H1 (cell line): ENCODE measurements at regions not wholly inside any gene's neighbourhood (a gene's known extent, or its start where the extent isn't known, plus 50 kb on each side); places are given as distances from the start of the nearest gene placed in this dataset.

ENCODE experiments used
- CTCF ChIA-PET: fragments of 300-600 bp; sonication (Branson Sonifier 250); formaldehyde crosslinking; loops from one replicate; lab custom pipeline; 2021; ENCODE audit not compliant: partially characterized antibody; lab: Charles Lee
- POLR2A ChIA-PET: fragments of 300-600 bp; sonication (Branson Sonifier 250); formaldehyde crosslinking; loops from one replicate; lab custom pipeline; 2021; ENCODE audit warnings: inconsistent platforms; ENCODE audit not compliant: partially characterized antibody; lab: Charles Lee
- DNase-seq, 2 experiments: peaks; one replicate each; pipeline versions ENCODE4 v3.0.0 to v3.0.0-alpha.2; 2010 to 2022; ENCODE audit warnings: low spot score in 2 of 2, low read depth in 1 of 2, mixed read lengths in 1 of 2
- FAIRE-seq: peaks from 2 replicates; lab custom pipeline; 2011; peaks lifted over from hg19 to GRCh38; lab: Jason Lieb, UNC
- H2AFZ ChIP-seq: 2 replicates; pipeline ENCODE4 v1.8.1; 2012; ENCODE audit warnings: low read length, inconsistent platforms
- H2AK5ac ChIP-seq: 2 replicates; pipeline ENCODE4 v1.6.1; 2013; ENCODE audit warnings: low read depth, low read length
- H2BK120ac ChIP-seq: replicated peaks from 2 replicates; pipeline ENCODE3; 2013; ENCODE audit warnings: low read depth, low read length, inconsistent platforms
- H2BK12ac ChIP-seq: 2 replicates; pipeline ENCODE4 v1.6.1; 2013; ENCODE audit warnings: low read depth, low read length
- H2BK15ac ChIP-seq: 2 replicates; pipeline ENCODE4 v1.6.1; 2013; ENCODE audit warnings: low read length
- H2BK20ac ChIP-seq: 2 replicates; pipeline ENCODE4 v1.6.1; 2013; ENCODE audit warnings: low read length
- H2BK5ac ChIP-seq: 2 replicates; pipeline ENCODE4 v1.6.1; 2013; ENCODE audit warnings: low read depth, low read length
- H3K14ac ChIP-seq: 2 replicates; pipeline ENCODE4 v1.6.1; 2013; ENCODE audit warnings: inconsistent platforms; ENCODE audit not compliant: insufficient read length
- H3K18ac ChIP-seq: 2 replicates; pipeline ENCODE4 v1.6.1; 2013; ENCODE audit warnings: low read length; ENCODE audit errors: extremely low read depth
- H3K23ac ChIP-seq: 2 replicates; pipeline ENCODE4 v1.6.1; 2013; ENCODE audit warnings: inconsistent platforms; ENCODE audit not compliant: insufficient read length
- H3K23me2 ChIP-seq: 2 replicates; pipeline ENCODE4 v1.6.1; 2013; ENCODE audit warnings: low read depth, low read length
- H3K27ac ChIP-seq: 2 replicates; pipeline ENCODE4 v1.6.1; 2011; ENCODE audit warnings: low read depth, low read length, inconsistent platforms
- H3K27me3 ChIP-seq, 4 experiments: replicated peaks in 1 of 4; 1 replicate in 1 of 4; 2 replicates in 3 of 4; pipeline versions ENCODE4 v1.6.1 to v1.8.1; 2011 to 2013; ENCODE audit warnings: low read length in 3 of 4, mild to moderate bottlenecking in 3 of 4, inconsistent platforms in 2 of 4, mixed read lengths in 2 of 4, moderate library complexity in 1 of 4; ENCODE audit not compliant: control insufficient read depth in 3 of 4, insufficient read depth in 3 of 4; ENCODE audit errors: extremely low read depth in 1 of 4
- H3K36me3 ChIP-seq, 4 experiments: 2 replicates each; pipeline versions ENCODE4 v1.6.1 to v1.8.1; 2011 to 2013; ENCODE audit warnings: mild to moderate bottlenecking in 4 of 4, low read length in 3 of 4, moderate library complexity in 2 of 4, control low read depth in 1 of 4, inconsistent platforms in 1 of 4; ENCODE audit not compliant: insufficient read depth in 4 of 4, control insufficient read depth in 2 of 4
- H3K4ac ChIP-seq: replicated peaks from 2 replicates; pipeline ENCODE3; 2013; ENCODE audit warnings: low read length, low read depth, mixed read lengths, inconsistent platforms; ENCODE audit not compliant: insufficient read length
- H3K4me1 ChIP-seq, 4 experiments: replicated peaks in 1 of 4; 1 replicate in 1 of 4; 2 replicates in 3 of 4; pipeline versions ENCODE4 v1.6.1 to v1.8.1; 2011 to 2013; ENCODE audit warnings: low read length in 3 of 4, inconsistent platforms in 2 of 4, mixed read lengths in 1 of 4; ENCODE audit not compliant: insufficient read depth in 4 of 4, control insufficient read depth in 3 of 4
- H3K4me2 ChIP-seq, 2 experiments: 2 replicates each; pipeline versions ENCODE4 v1.6.1 to v1.8.1; 2011 to 2013; ENCODE audit warnings: low read depth in 2 of 2, low read length in 2 of 2, control low read depth in 1 of 2, inconsistent platforms in 1 of 2, mild to moderate bottlenecking in 1 of 2; ENCODE audit not compliant: insufficient read depth in 1 of 2
- H3K4me3 ChIP-seq, 4 experiments: fragments of 200-600, 300-600 bp in 1 of 4; sonication (generic), shearing (Covaris generic), sonication (Bioruptor Twin) in 1 of 4; 2 replicates each; pipeline versions ENCODE4 v1.5.1 to v1.8.1; 2011 to 2016; ENCODE audit warnings: low read length in 4 of 4, low read depth in 3 of 4, control low read depth in 2 of 4, inconsistent platforms in 2 of 4, mild to moderate bottlenecking in 2 of 4, mixed read lengths in 1 of 4, moderate library complexity in 1 of 4; ENCODE audit not compliant: insufficient read depth in 2 of 4; ENCODE audit errors: extremely low read depth in 1 of 4
- H3K56ac ChIP-seq: replicated peaks from 2 replicates; pipeline ENCODE3; 2013; ENCODE audit warnings: low read depth, mild to moderate bottlenecking, mixed read lengths, low read length, inconsistent platforms; ENCODE audit not compliant: insufficient read length
- H3K79me1 ChIP-seq: 2 replicates; pipeline ENCODE4 v1.6.1; 2013; ENCODE audit warnings: low read depth, low read length, control low read depth
- H3K79me2 ChIP-seq, 2 experiments: 2 replicates each; pipeline versions ENCODE4 v1.6.1 to v1.8.1; 2012 to 2013; ENCODE audit warnings: low read length in 2 of 2, mild to moderate bottlenecking in 2 of 2, inconsistent platforms in 1 of 2; ENCODE audit not compliant: insufficient read depth in 2 of 2, control insufficient read depth in 1 of 2
- H3K9ac ChIP-seq, 4 experiments: replicated peaks in 1 of 4; 1 replicate in 1 of 4; 2 replicates in 3 of 4; pipeline versions ENCODE4 v1.6.1 to v1.8.1; 2011 to 2013; ENCODE audit warnings: low read depth in 3 of 4, low read length in 3 of 4, control low read depth in 2 of 4, mild to moderate bottlenecking in 2 of 4, moderate library complexity in 2 of 4, inconsistent platforms in 1 of 4; ENCODE audit errors: extremely low read depth in 1 of 4
- H3K9me3 ChIP-seq, 2 experiments: 2 replicates each; pipeline versions ENCODE4 v1.6.1 to v1.8.1; 2012 to 2013; ENCODE audit warnings: mild to moderate bottlenecking in 2 of 2, moderate library complexity in 2 of 2, control low read depth in 1 of 2, inconsistent platforms in 1 of 2, low read depth in 1 of 2, low read length in 1 of 2, mixed read lengths in 1 of 2; ENCODE audit not compliant: insufficient read depth in 2 of 2
- H4K20me1 ChIP-seq, 2 experiments: replicated peaks in 1 of 2; 2 replicates each; pipeline versions ENCODE3 to v1.8.1; 2011 to 2013; ENCODE audit warnings: inconsistent platforms in 2 of 2, low read length in 2 of 2, mild to moderate bottlenecking in 1 of 2; ENCODE audit not compliant: insufficient read depth in 2 of 2, control insufficient read depth in 1 of 2
- H4K5ac ChIP-seq: 2 replicates; pipeline ENCODE4 v1.6.1; 2013; ENCODE audit warnings: low read length, low read depth, mixed read lengths, inconsistent platforms; ENCODE audit not compliant: insufficient read length
- H4K8ac ChIP-seq: 2 replicates; pipeline ENCODE4 v1.8.0; 2013; ENCODE audit warnings: mild to moderate bottlenecking, moderate library complexity, low read length, inconsistent platforms; ENCODE audit not compliant: insufficient read depth; ENCODE audit errors: extremely low read depth
- H4K91ac ChIP-seq: replicated peaks from 2 replicates; pipeline ENCODE3; 2013; ENCODE audit warnings: low read length, mixed read lengths, inconsistent platforms; ENCODE audit not compliant: insufficient read length
- CEBPB ChIP-seq: IDR thresholded peaks from 2 replicates; pipeline ENCODE4 v1.6.1; 2012; ENCODE audit warnings: low read depth, low read length
- CTCF ChIP-seq, 3 experiments: IDR thresholded peaks; 1 replicate in 2 of 3; 2 replicates in 1 of 3; pipeline versions ENCODE4 v1.5.1 to v1.6.1; 2011; ENCODE audit warnings: low read length in 3 of 3, mild to moderate bottlenecking in 3 of 3, inconsistent platforms in 2 of 3, low read depth in 1 of 3, moderate library complexity in 1 of 3; ENCODE audit not compliant: insufficient read depth in 1 of 3; ENCODE audit errors: control extremely low read depth in 1 of 3
- GTF2F1 ChIP-seq: IDR thresholded peaks from 2 replicates; pipeline ENCODE4 v1.6.1; 2012; ENCODE audit warnings: low read depth, low read length, improper control_type of control experiment, borderline replicate concordance
- SUZ12 ChIP-seq: fragments of 200-600 bp; sonication (generic); IDR thresholded peaks from 2 replicates; pipeline ENCODE4 v1.6.1; 2012; ENCODE audit warnings: mild to moderate bottlenecking, inconsistent platforms, low read length, moderate library complexity, mixed read lengths
- TAF7 ChIP-seq: optimal IDR thresholded peaks from 2 replicates; pipeline ENCODE3; 2011; ENCODE audit warnings: low read depth, mild to moderate bottlenecking, inconsistent platforms, low read length, moderate library complexity, borderline replicate concordance
- WGBS, 2 experiments: shearing (Covaris generic) in 1 of 2; methylation state at CpG; one replicate each; pipeline versions ENCODE4 v1.1.6 to v1.1.7; 2013 to 2015; ENCODE audit warnings: low lambda C conversion rate in 2 of 2, mixed read lengths in 2 of 2, inconsistent platforms in 1 of 2, low coverage in 1 of 2, missing lambda C conversion rate in 1 of 2; ENCODE audit not compliant: insufficient replicate concordance in 2 of 2, insufficient coverage in 1 of 2, insufficient read length in 1 of 2; ENCODE audit errors: extremely low coverage in 1 of 2, missing lambda C conversion rate in 1 of 2; 5-methylcytosine and 5-hydroxymethylcytosine counted together

GRCh38 chr1:74913978-74914377 is 181.0 kb downstream of the TYW3 start (continued):
- no peak for TF ChIP-seq GTF2F1

- Histone ChIP-seq H3K23ac (no peak overlapping the region), H4K20me1 (no peaks in the 10 kb centered on the region), H2BK12ac (no peak overlapping the region), H4K8ac (no peak overlapping the region)
- POLR2A ChIA-PET: no interaction called here
- no peak for TF ChIP-seq TAF7
- TF ChIP-seq SUZ12: no peak
- no peak for TF ChIP-seq CEBPB
- TF ChIP-seq CTCF (IDR thresholded peaks at IDR 0.05; ENCODE audit: control extremely low read depth in 1 of 3, insufficient read depth in 1 of 3, low read depth in 1 of 3, low read length in 3 of 3): no peak
- TF ChIP-seq, all 59 proteins: peak for 0
- H3K4ac ChIP-seq: no peak overlapping the region
- H4K91ac ChIP-seq: no peak overlapping the region
- FAIRE-seq (no peak), DNase-seq (no peak)
- H3K27me3 ChIP-seq: no peaks in the 10 kb centered on the region
- H2AK5ac ChIP-seq: no peak overlapping the region
- 77% methylated on average over 2 of the region's 2 CpGs; no CpG with 5 or more reads in 1 of the 2 experiments for WGBS, 2 experiments
- no peak overlapping the region for H2AFZ ChIP-seq
- H2BK120ac ChIP-seq: no peak overlapping the region
- H4K5ac ChIP-seq: no peak overlapping the region
- no peak overlapping the region for H2BK15ac ChIP-seq
- H3K9ac ChIP-seq: no peak overlapping the region
- H3K79me2 ChIP-seq: no peaks in the 10 kb centered on the region
- no peaks in the 10 kb centered on the region for H3K79me1 ChIP-seq
- no peaks in the 10 kb centered on the region for H3K36me3 ChIP-seq
- H2BK5ac ChIP-seq: no peak overlapping the region
- H3K27ac ChIP-seq: no peak overlapping the region
- no peak overlapping the region for H3K14ac ChIP-seq
- no peaks in the 10 kb centered on the region for H3K4me1 ChIP-seq
- H3K4me2 ChIP-seq: no peak overlapping the region
- no peak overlapping the region for H3K4me3 ChIP-seq
- no peak overlapping the region for H3K18ac ChIP-seq
- no peak overlapping the region for H2BK20ac ChIP-seq
- H3K23me2 ChIP-seq: no peaks in the 10 kb centered on the region
- no peaks in the 10 kb centered on the region for H3K9me3 ChIP-seq
- CTCF ChIA-PET: no interaction called here
- no peak overlapping the region for H3K56ac ChIP-seq
Measured at GRCh38 chr1:74933500-74933899, 200.5 kb downstream of the TYW3 start.
